GM19328 (cell line): ENCODE measurements at regions not wholly inside any gene's neighbourhood (a gene's known extent, or its start where the extent isn't known, plus 50 kb on each side); places are given as distances from the start of the nearest gene placed in this dataset.
A peak's percentile ranks its signal among the peaks of the same experiment; 100 is the strongest.
"Not testable (repeated sequence)": the region's sequence is repeated elsewhere in the genome, so short reads cannot be mapped to it uniquely, and the experiment has no call there.

Experiments used
- ATAC-seq: cut with Tn5 transposase; IDR thresholded peaks from one replicate; pipeline ENCODE4 v1.9.1; 2021; ENCODE audit warnings: mild to moderate bottlenecking, moderate library complexity; ENCODE audit not compliant: unreplicated experiment

DNA sequence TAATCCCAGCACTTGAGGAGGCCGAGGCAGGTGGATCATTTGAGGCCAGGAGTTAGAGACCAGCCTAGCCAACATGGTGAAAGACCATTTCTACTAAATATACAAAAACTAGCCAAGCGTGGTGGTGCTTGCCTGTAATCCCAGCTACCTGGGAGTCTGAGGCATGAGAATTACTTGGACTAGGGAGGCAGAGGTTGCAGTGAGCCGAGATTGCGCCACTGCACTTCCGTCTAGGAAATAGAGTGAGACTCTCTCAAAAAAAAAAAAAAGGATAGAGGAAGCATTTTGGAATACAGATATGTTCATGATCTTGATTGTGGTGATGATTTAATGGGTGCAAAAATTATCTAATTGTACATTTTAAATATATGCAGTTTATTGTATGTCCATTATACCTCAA lies 67.8 kb upstream of the GBE1 start:
- ATAC-seq, result not testable (repeated sequence)

DNA sequence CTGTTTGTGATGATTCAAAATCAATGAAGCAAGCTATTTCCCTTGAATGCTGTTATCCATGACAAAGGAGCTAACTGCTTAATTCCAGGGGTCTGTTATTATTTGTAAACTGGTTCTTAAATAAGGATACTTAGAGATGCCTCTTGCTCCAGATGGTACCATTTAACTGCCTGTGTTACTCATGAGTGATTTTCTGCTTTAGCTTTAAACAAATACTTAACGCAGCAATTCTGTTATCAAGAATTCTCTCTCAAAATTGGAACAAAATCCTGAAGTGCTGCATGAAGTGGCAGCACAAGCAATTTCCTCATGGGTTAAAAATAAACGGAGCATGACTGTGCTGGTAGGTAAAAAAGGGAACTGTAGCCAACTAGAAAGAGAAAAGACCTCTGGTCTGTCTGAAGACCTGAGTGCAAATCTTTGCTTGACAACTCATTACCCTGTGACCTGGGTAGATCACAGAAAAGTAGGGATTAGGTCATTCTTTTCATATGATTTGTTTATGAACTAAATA lies 62.5 kb upstream of the GBE1 start:
- peak; percentile 90 for ATAC-seq

DNA sequence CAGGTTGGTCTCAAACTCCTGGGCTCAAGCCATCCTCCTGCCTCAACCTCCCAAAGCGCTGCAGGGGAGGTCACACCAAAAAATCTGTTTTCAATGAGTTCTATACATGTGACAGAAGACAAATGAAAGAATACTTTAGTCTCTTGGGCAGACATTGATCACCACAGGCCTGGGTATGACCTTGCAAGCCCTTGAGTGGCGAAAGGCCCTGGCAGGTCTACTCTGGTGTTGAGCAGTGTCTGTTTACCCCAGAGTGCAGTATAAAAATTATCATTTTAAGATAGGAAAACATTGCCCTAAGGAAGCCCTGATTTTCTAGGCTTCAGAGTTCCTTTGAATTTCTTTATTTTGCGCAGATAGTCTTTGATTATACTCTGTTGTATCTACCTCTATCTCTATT lies 61.6 kb upstream of the GBE1 start:
- ATAC-seq, result no peak

DNA sequence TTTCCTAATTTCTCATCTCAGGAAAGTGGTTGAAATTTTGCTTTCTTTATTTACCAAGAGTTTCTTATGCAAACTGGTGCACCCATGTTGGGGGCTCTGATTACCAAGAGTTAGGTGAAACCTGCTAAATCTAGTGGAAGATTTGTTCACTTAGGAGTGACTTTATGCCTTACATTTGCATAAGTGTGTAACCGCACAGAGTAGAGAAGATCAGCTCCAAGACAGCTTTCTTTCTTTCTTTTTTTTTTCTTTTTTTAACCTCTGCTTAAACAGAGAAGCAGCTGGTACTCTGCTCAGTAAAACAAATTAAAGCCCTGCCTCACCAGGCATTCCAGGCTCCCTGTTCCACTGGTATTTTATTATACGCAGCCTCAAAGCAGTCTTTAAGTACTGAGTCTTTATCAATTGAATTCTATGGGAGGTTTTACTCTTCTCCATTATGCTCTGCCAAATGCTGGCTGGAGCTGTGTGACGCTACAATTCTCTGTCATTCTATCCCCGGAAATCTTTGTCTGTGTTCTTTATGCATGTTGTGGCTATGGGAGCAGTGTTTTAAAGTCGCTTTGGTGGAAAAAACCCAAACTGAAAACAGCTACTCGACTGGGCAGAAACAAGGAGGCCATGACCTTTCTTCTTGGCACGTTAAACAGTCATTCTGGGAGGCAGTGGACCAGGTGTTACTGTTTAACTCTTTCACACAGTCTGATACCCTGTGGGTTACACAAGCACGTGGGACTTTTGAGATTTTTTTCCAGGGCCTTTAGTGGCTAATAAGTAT lies 55.2 kb upstream of the GBE1 start:
- ATAC-seq, result peak; percentile 97

DNA sequence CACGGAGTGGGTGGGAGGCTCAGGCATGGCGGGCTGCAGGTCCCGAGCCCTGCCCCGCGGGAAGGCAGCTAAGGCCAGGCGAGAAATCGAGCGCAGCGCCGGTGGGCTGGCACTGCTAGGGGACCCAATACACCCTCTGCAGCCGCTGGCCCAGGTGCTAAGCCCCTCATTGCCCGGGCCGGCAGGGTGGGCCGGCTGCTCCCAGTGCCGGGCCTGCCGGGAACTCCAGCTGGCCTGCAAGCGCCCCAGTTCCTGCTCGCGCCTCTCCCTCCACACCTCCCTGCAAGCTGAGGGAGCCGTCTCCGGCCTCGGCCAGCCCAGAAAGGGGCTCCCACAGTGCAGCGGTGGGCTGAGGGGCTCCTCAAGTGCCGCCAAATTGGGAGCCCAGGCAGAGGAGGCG lies 50.7 kb upstream of the GBE1 start:
- not testable (repeated sequence) for ATAC-seq
